Activated CD4-positive, alpha-beta T cell treated with anti-CD3 and anti-CD28 coated beads, Interleukin-2, amount 10 ng/mL, durations not matched to agents 7 days and 5 days (primary cell): ENCODE measurements at regions not wholly inside any gene's neighbourhood (a gene's known extent, or its start where the extent isn't known, plus 50 kb on each side); places are given as distances from the start of the nearest gene placed in this dataset.

Experiments
- CTCF ChIA-PET: fragments of 350-600 bp; sonication (Branson Sonifier 250); formaldehyde crosslinking; loops from one replicate; lab custom pipeline; 2021; ENCODE audit warnings: antibody characterized with exemption; lab: Charles Lee
- POLR2A ChIA-PET: fragments of 350-600 bp; sonication (Branson Sonifier 250); formaldehyde crosslinking; loops from one replicate; lab custom pipeline; 2021; ENCODE audit warnings: antibody characterized with exemption; lab: Charles Lee
- DNase-seq: peaks from one replicate; pipeline ENCODE4 v3.0.0-alpha.2; 2020
- H3K27ac Mint-ChIP-seq: one replicate; pipeline ENCODE4 v1.8.0; 2021; ENCODE audit warnings: mild to moderate bottlenecking, moderate library complexity, mixed read lengths
- H3K27me3 Mint-ChIP-seq: one replicate; pipeline ENCODE4 v1.8.0; 2021; ENCODE audit warnings: mixed read lengths
- H3K36me3 Mint-ChIP-seq: one replicate; pipeline ENCODE4 v1.8.0; 2021; ENCODE audit warnings: low read depth, mixed read lengths
- H3K4me1 Mint-ChIP-seq: one replicate; pipeline ENCODE4 v1.8.0; 2021; ENCODE audit warnings: mixed read lengths
- H3K4me3 Mint-ChIP-seq: one replicate; pipeline ENCODE4 v1.8.0; 2021; ENCODE audit warnings: mild to moderate bottlenecking, moderate library complexity, mixed read lengths
- H3K9me3 Mint-ChIP-seq: one replicate; pipeline ENCODE4 v1.8.0; 2021; ENCODE audit warnings: mixed read lengths

GRCh38 chr14:66045572-66046021 is 440.6 kb upstream of the CCDC196 start:
- no peaks in the 10 kb centered on the region for H3K4me1 Mint-ChIP-seq
- H3K27me3 Mint-ChIP-seq = peaks cover 13% of the 10 kb centered on the region
- ChIA-PET CTCF (no interaction called here), POLR2A (no interaction called here)
- H3K4me3 Mint-ChIP-seq = no peak overlapping the region
- H3K27ac Mint-ChIP-seq = no peak overlapping the region
- H3K36me3 Mint-ChIP-seq = no peaks in the 10 kb centered on the region
- no peak for DNase-seq
- H3K9me3 Mint-ChIP-seq = peaks cover 2% of the 10 kb centered on the region

- no peaks in the 10 kb centered on the region for H3K36me3 Mint-ChIP-seq
- no peak for DNase-seq
- no peak overlapping the region for H3K27ac Mint-ChIP-seq
- POLR2A ChIA-PET = no interaction called here
- no peak overlapping the region for H3K4me3 Mint-ChIP-seq
- peaks cover 13% of the 10 kb centered on the region for H3K27me3 Mint-ChIP-seq
- H3K4me1 Mint-ChIP-seq = no peaks in the 10 kb centered on the region
- CTCF ChIA-PET = no interaction called here
- H3K9me3 Mint-ChIP-seq = peaks cover 2% of the 10 kb centered on the region
These were observed 440.1 kb upstream of the CCDC196 start for GRCh38 chr14:66046035-66046434.

- Mint-ChIP-seq H3K27me3 (peaks cover 13% of the 10 kb centered on the region), H3K27ac (no peak overlapping the region), H3K36me3 (no peaks in the 10 kb centered on the region), H3K4me1 (no peaks in the 10 kb centered on the region), H3K9me3 (peaks cover 2% of the 10 kb centered on the region), H3K4me3 (no peak overlapping the region)
- ChIA-PET POLR2A (no interaction called here), CTCF (no interaction called here)
- DNase-seq = no peak
These were observed 439.6 kb upstream of the CCDC196 start for GRCh38 chr14:66046591-66046990.

GRCh38 chr14:66056268-66056907 is 429.8 kb upstream of the CCDC196 start:
- Mint-ChIP-seq H3K4me3 (no peak overlapping the region), H3K27ac (no peak overlapping the region), H3K36me3 (no peaks in the 10 kb centered on the region), H3K4me1 (peaks cover 6% of the 10 kb centered on the region), H3K9me3 (peaks cover 9% of the 10 kb centered on the region), H3K27me3 (no peaks in the 10 kb centered on the region)
- ChIA-PET POLR2A (no interaction called here), CTCF (no interaction called here)
- DNase-seq = no peak

- Mint-ChIP-seq H3K4me1 (peaks cover 6% of the 10 kb centered on the region), H3K4me3 (no peak overlapping the region), H3K9me3 (peaks cover 9% of the 10 kb centered on the region), H3K36me3 (no peaks in the 10 kb centered on the region), H3K27ac (no peak overlapping the region), H3K27me3 (no peaks in the 10 kb centered on the region)
- CTCF ChIA-PET = interaction anchor here (0.5 kb wide), 1 partner anchor 90 kb away, joined by 3 read pairs; no protein-coding TSS in a partner anchor
- POLR2A ChIA-PET = no interaction called here
- DNase-seq = no peak
These were observed 429.1 kb upstream of the CCDC196 start for GRCh38 chr14:66056926-66057552.

- no peak for DNase-seq
- CTCF ChIA-PET = no interaction called here
- Mint-ChIP-seq H3K4me1 (peaks cover 7% of the 10 kb centered on the region), H3K36me3 (no peaks in the 10 kb centered on the region), H3K9me3 (no peaks in the 10 kb centered on the region), H3K27ac (no peak overlapping the region), H3K27me3 (peaks cover 6% of the 10 kb centered on the region), H3K4me3 (no peak overlapping the region)
- POLR2A ChIA-PET = no interaction called here
These were observed 421.0 kb upstream of the CCDC196 start for GRCh38 chr14:66065188-66065587.

- no peak for DNase-seq
- peaks cover 13% of the 10 kb centered on the region for H3K4me1 Mint-ChIP-seq
- ChIA-PET CTCF (no interaction called here), POLR2A (no interaction called here)
- H3K27me3 Mint-ChIP-seq = peaks cover 8% of the 10 kb centered on the region
- no peak overlapping the region for H3K27ac Mint-ChIP-seq
- no peaks in the 10 kb centered on the region for H3K9me3 Mint-ChIP-seq
- H3K4me3 Mint-ChIP-seq = no peak overlapping the region
- H3K36me3 Mint-ChIP-seq = no peaks in the 10 kb centered on the region
These were observed 419.0 kb upstream of the CCDC196 start for GRCh38 chr14:66066981-66067776.

- Mint-ChIP-seq H3K4me3 (no peak overlapping the region), H3K9me3 (no peaks in the 10 kb centered on the region), H3K27me3 (peaks cover 5% of the 10 kb centered on the region), H3K36me3 (no peaks in the 10 kb centered on the region), H3K27ac (no peak overlapping the region), H3K4me1 (peaks cover 13% of the 10 kb centered on the region)
- POLR2A ChIA-PET = no interaction called here
- no peak for DNase-seq
- CTCF ChIA-PET = no interaction called here
These were observed 417.1 kb upstream of the CCDC196 start for GRCh38 chr14:66069036-66069435.

GRCh38 chr14:66069830-66070541 is 416.2 kb upstream of the CCDC196 start:
- Mint-ChIP-seq H3K27ac (peak overlapping the region; percentile 3), H3K4me1 (peaks cover 13% of the 10 kb centered on the region), H3K4me3 (no peak overlapping the region), H3K9me3 (no peaks in the 10 kb centered on the region), H3K27me3 (peaks cover 5% of the 10 kb centered on the region), H3K36me3 (no peaks in the 10 kb centered on the region)
- DNase-seq = no peak
- POLR2A ChIA-PET = no interaction called here
- CTCF ChIA-PET = interaction anchor here (0.7 to 1.6 kb wide), 4 partner anchors 10 to 575 kb away, joined by 3 to 4 read pairs (median 3); no protein-coding TSS in a partner anchor

GRCh38 chr14:66070542-66071319 is 415.4 kb upstream of the CCDC196 start:
- DNase-seq = peak; percentile 73
- Mint-ChIP-seq H3K36me3 (no peaks in the 10 kb centered on the region), H3K9me3 (no peaks in the 10 kb centered on the region), H3K4me1 (peaks cover 13% of the 10 kb centered on the region), H3K27ac (no peak overlapping the region), H3K27me3 (peaks cover 5% of the 10 kb centered on the region), H3K4me3 (no peak overlapping the region)
- CTCF ChIA-PET = interaction anchor here (0.7 to 1.6 kb wide), 5 partner anchors 11 to 575 kb away, joined by 3 to 4 read pairs (median 3); no protein-coding TSS in a partner anchor
- POLR2A ChIA-PET = no interaction called here

- Mint-ChIP-seq H3K36me3 (no peaks in the 10 kb centered on the region), H3K27me3 (peaks cover 10% of the 10 kb centered on the region), H3K9me3 (no peaks in the 10 kb centered on the region), H3K27ac (no peak overlapping the region), H3K4me1 (peaks cover 13% of the 10 kb centered on the region), H3K4me3 (no peak overlapping the region)
- no peak for DNase-seq
- ChIA-PET POLR2A (interaction anchor here (0.5 kb wide), 1 partner anchor 912 kb away, joined by 3 read pairs; no protein-coding TSS in a partner anchor), CTCF (interaction anchor here (0.8 kb wide), 1 partner anchor 32 kb away, joined by 3 read pairs; no protein-coding TSS in a partner anchor)
These were observed 413.7 kb upstream of the CCDC196 start for GRCh38 chr14:66072190-66073084.
